ENCODE measurements at regions not wholly inside any gene's neighbourhood (a gene's known extent, or its start where the extent isn't known, plus 50 kb on each side); places are given as distances from the start of the nearest gene placed in this dataset.

GRCh38 chr6:1003394-1004160, 308.3 kb upstream of the FOXQ1 start (continued):
- TF ChIP-seq CTCF (IDR thresholded peaks at IDR 0.05) = no peak

GRCh38 chr6:1002989-1003388, 308.9 kb upstream of the FOXQ1 start:
- 16% methylated on average over 12 of the region's 12 CpGs for WGBS (ENCODE audit: low lambda C conversion rate)
- CTCF ChIA-PET = interaction anchor here (0.6 kb wide), 1 partner anchor 450 kb away, joined by 3 read pairs; no protein-coding TSS in a partner anchor

More at GRCh38 chr6:1002989-1003388, 308.9 kb upstream of the FOXQ1 start:
- Histone ChIP-seq H3K4me3 (ENCODE audit: low read depth in 2 of 2, low read length in 1 of 2) (no peak overlapping the region), H3K79me2 (ENCODE audit: insufficient read depth) (no peaks in the 10 kb centered on the region), H3K9me2 (no peaks in the 10 kb centered on the region), H3K27ac (ENCODE audit: low read depth in 2 of 2, low read length in 1 of 2) (no peak overlapping the region), H3K9ac (no peak overlapping the region), H3K27me3 (ENCODE audit: insufficient read depth) (peaks cover 27% of the 10 kb centered on the region; the same call in 1 of the 2 replicates), H3K4me2 (no peak overlapping the region), H2AFZ (ENCODE audit: low read depth) (no peak overlapping the region), H3K9me3 (no peaks in the 10 kb centered on the region), H3K4me1 (ENCODE audit: control insufficient read depth in 1 of 2, insufficient read depth in 2 of 2, low read depth in 1 of 2, low read length in 1 of 2) (no peaks in the 10 kb centered on the region), H3K36me3 (replicated peaks in 1 of 2; ENCODE audit: control insufficient read depth in 1 of 2, insufficient read depth in 2 of 2, low read length in 1 of 2) (no peaks in the 10 kb centered on the region), H4K20me1 (ENCODE audit: insufficient read depth) (no peaks in the 10 kb centered on the region), H3F3A (replicated peaks; ENCODE audit: insufficient read depth) (no peaks in the 10 kb centered on the region)
- TF ChIP-seq USF1 (IDR thresholded peaks at IDR 0.05; ENCODE audit: borderline replicate concordance, low read depth) (no peak), FOSL2 (IDR thresholded peaks at IDR 0.05; ENCODE audit: borderline replicate concordance, low read depth) (no peak), TEAD4 (IDR thresholded peaks at IDR 0.05; ENCODE audit: borderline replicate concordance, insufficient read depth) (no peak), PBX3 (IDR thresholded peaks at IDR 0.05) (no peak), POLR2AphosphoS5 (IDR thresholded peaks at IDR 0.05; ENCODE audit: low read depth, low read length) (no peak), MAX (IDR thresholded peaks at IDR 0.05; ENCODE audit: low read depth) (no peak), ZBTB33 (IDR thresholded peaks at IDR 0.05; ENCODE audit: borderline replicate concordance, low read depth) (no peak), NFIC (IDR thresholded peaks at IDR 0.05; ENCODE audit: borderline replicate concordance) (no peak), TAF1 (IDR thresholded peaks at IDR 0.05; ENCODE audit: borderline replicate concordance, low read depth, low read length) (no peak)
- POLR2A ChIA-PET = no interaction called here
- DNase-seq = no peak

All from SK-N-SH (cell line).